GM21786 (cell line): ENCODE measurements at regions not wholly inside any gene's neighbourhood (a gene's known extent, or its start where the extent isn't known, plus 50 kb on each side); places are given as distances from the start of the nearest gene placed in this dataset.

ENCODE experiments used
- ATAC-seq: cut with Tn5 transposase; IDR thresholded peaks from one replicate; pipeline ENCODE4 v1.9.1; 2021; ENCODE audit not compliant: unreplicated experiment

- no peak for ATAC-seq
These were observed 412.4 kb upstream of the LRATD1 start for GRCh38 chr2:14220101-14220500.

DNA sequence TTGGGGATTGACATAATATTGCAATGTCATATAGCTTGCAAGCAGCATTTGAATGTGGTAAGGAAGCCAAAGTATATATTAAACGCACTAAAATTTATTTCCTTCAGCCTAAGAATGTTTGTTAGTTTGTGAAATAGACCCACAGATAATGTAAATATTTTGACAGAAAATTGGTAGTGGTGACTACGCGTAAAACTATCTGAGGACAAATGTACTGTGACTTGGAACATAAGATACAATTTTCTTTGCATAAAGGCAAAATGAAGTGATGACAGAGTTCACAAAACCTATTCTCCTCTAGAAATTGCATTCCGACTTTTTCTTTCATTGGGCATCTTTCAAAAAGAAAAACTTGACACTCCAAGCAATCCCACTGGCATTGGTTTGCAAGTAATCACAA, 411.1 kb upstream of the LRATD1 start:
- ATAC-seq: no peak

DNA sequence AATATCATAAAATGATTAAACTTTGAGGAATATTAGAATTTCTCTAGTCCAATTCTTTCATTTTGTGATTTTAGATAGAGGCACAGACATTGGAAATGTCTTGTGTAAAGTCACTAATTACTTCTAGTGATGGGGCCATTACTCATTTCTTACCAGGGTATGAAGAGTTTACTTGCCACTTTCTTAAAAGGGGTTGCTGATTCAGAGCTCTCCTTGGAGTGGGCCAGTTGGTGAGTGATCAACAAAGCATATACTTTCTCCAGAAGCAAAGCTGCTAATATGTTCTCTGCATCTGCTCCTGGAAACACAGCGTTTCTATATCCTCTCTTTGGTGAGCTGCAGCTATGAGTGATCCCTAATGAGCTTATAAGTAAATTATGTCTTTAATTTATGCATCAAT, 408.9 kb upstream of the LRATD1 start:
- ATAC-seq: no peak

DNA sequence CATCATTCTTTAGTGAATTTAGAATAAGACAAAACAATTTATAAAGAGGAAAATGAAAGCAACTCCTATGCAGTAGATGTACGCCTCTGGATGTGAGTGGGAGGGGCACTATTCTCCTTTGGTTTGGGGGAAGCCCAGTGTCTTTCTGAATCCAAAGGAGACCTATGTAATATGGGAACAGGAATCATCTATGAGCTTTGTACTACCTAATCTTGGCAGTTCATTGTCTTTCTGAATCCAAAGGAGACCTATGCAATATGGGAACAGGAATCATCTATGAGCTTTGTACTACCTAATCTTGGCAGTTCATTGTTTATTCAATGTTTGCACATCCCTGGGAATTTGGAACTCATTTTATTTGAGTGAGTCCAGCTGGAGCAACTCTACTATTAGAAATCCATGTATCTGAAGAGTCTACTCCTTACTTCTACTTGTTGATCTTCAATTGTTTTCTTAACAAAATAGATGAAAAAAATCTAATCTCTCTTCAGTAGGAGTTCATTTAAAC, 401.1 kb upstream of the LRATD1 start:
- no peak for ATAC-seq

GRCh38 chr2:14232217-14232616, 400.3 kb upstream of the LRATD1 start:
- ATAC-seq: no peak

- no peak for ATAC-seq
These were observed 397.6 kb upstream of the LRATD1 start for GRCh38 chr2:14234911-14235310.

DNA sequence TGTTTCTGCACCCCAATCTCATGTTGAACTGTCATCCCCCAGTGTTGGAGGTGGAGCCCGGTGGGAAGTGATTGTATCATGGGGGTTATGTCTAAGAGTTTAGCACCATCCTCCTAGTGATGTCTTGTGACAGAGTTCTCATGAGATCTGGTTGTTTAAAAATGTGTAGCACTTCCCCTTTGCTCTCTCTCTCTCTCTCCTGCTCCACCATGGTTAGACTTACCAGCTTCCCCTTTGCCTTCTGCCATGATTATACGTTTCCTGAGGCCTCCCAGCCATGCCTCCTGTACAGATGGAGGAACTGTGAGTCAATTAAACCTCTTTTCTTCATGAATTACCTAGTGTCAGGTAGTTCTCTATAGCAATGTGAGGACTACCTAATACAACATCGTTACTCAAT, 396.9 kb upstream of the LRATD1 start:
- no peak for ATAC-seq

GRCh38 chr2:14237902-14238301, 394.6 kb upstream of the LRATD1 start:
- no peak for ATAC-seq

- ATAC-seq: no peak
These were observed 392.9 kb upstream of the LRATD1 start for GRCh38 chr2:14239605-14240004.

- no peak for ATAC-seq
These were observed 391.6 kb upstream of the LRATD1 start for GRCh38 chr2:14240868-14241267.

DNA sequence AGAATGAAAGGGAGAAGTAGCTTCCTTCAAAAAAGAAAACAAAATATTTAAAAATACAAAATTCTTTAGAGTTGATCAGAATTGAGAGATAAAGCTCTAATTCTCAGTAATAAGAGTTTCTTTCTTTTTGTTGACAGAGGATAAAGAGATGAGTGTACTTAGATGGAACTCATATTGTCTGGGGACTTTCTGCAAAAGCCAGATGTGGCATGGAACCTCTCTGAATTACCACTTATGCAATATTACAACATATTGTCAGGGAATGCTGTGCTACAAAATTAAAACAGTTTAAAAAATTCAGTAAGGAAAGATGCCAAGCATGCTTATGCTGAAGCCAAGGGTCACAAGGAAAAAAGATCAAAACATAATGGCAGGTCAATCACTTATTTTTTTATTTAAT, 386.6 kb upstream of the LRATD1 start:
- no peak for ATAC-seq

- no peak for ATAC-seq
These were observed 377.2 kb upstream of the LRATD1 start for GRCh38 chr2:14255135-14255820.

DNA sequence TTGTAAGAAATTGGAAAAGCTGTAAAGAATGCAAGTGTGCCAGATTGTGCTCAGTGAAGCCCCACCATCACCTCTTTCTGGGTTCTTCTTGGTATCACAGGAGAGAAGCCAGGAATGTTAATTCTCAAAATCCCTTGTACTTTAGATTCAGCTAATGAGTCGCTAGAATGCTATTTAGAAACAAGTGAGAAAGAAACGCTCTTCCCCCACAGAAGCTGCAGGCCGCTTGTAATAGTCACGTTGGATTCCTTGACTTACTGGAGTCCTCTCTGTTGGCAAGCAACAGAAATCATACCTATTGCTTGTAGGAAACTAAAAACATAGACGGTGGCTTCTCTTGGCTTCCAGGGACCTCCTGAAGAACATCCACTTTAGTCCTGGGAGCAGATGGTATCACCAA, 375.6 kb upstream of the LRATD1 start:
- ATAC-seq: no peak

- no peak for ATAC-seq
These were observed 374.6 kb upstream of the LRATD1 start for GRCh38 chr2:14257801-14258507.

GRCh38 chr2:14261771-14262170, 370.7 kb upstream of the LRATD1 start:
- no peak for ATAC-seq

- no peak for ATAC-seq
These were observed 369.5 kb upstream of the LRATD1 start for GRCh38 chr2:14263053-14263452.

DNA sequence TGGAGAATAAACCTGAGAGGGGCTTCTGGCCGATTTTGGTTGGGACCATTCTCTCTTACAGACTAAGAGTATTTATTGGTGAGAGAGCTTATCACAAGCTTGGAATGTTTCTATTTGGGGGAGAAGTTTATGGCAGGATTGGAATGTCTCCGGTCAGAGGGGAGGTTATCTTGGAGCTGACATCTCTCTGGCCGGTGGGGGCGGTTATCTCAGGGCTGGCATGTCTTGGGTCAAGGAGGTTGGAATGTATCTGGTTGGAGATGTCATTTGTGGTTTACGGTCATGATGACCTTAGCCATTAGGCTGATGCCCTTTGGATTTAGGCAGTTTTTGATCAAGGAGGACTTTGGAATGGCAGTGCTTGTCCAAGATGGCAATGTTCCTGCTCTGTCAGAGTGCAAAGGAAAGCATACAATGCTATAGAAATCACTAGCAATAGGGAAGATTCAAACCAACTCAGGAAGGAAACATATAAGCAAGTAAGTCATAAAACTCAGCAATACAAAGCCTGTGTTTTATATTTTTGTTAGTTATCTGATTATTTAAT, 362.4 kb upstream of the LRATD1 start:
- ATAC-seq: no peak

DNA sequence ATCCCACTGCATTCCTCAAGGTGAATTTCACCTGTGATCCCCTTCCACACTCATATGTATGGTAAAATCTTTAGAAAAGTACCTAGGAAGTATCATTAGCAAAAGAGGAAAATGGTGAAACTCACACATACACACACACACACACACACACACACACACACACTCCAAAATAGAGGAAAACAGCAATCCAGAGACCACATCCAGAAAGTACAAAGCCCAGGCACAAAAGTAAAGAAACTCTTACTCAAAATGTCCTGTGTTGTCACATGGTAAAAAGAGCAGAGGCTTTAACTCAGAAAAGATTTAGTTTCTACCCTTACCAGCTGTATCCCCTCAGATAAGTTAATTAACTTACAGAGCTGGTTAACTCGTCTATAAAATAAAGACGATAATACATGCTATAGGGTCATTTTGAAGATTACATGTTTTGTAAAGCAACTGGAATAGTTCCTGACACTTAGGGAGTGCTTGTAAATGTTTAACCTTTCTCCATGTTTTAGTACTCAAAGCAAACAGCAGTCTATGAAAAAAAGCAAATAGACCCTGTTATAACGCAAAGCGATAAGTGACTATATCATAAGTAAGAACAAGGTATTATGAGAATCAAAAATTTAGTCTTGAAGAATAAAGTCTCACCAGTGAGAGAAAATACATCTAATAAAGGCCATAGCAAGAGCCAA, 360.0 kb upstream of the LRATD1 start:
- ATAC-seq: no peak

GRCh38 chr2:14273650-14274049, 358.9 kb upstream of the LRATD1 start:
- no peak for ATAC-seq

GRCh38 chr2:14284244-14284643, 348.3 kb upstream of the LRATD1 start:
- no peak for ATAC-seq

- no peak for ATAC-seq
These were observed 346.7 kb upstream of the LRATD1 start for GRCh38 chr2:14285812-14286211.

DNA sequence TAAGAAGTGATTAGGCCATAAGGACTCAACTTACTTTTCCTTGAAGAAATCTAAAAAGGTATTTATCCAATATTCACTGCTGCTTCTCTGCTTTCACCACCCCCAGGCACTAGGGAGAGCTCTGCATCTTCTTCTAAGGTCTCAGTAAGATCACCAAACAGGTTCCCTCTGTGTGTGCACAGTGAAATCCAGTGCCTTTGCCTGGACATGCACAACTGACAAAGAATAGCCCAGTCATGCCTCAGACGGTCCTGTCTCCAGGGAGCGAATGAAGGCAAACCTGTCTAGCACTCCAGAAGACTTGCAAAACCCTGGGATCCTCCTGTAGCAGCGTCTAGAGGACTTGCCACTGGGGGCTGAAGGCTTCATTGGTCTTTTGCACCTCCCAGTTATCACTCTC, 344.5 kb upstream of the LRATD1 start:
- no peak for ATAC-seq
